MCF 10A (cell line): ENCODE measurements at regions not wholly inside any gene's neighbourhood (a gene's known extent, or its start where the extent isn't known, plus 50 kb on each side); places are given as distances from the start of the nearest gene placed in this dataset.

Source experiments
- BruUV-seq: library from RNA; stranded (reverse); fragments of 400-500 nt; replicated peaks from 2 replicates; lab custom pipeline; 2021; lab: Mats Ljungman, UMichigan
- CTCF ChIA-PET: fragments of 300-600 bp; sonication (Branson Sonifier 250); formaldehyde crosslinking; extraction: SDS; loops from one replicate; lab custom pipeline; 2021; ENCODE audit warnings: antibody characterized with exemption, inconsistent platforms; lab: Yijun Ruan, JAX
- POLR2A ChIA-PET: fragments of 300-600, 350-650 bp; sonication (Branson Sonifier 250); formaldehyde crosslinking; extraction: SDS; loops from one replicate; lab custom pipeline; 2020; ENCODE audit warnings: antibody characterized with exemption, inconsistent platforms; lab: Yijun Ruan, JAX
- DNase-seq: peaks from one replicate; pipeline ENCODE4 v3.0.0-alpha.2; 2018; ENCODE audit not compliant: unreplicated experiment
- H3K27ac Mint-ChIP-seq: one replicate; pipeline ENCODE4 v1.8.0; 2022; ENCODE audit warnings: mild to moderate bottlenecking, low read depth, mixed read lengths; ENCODE audit not compliant: unreplicated experiment
- H3K27me3 Mint-ChIP-seq: one replicate; pipeline ENCODE4 v1.8.0; 2022; ENCODE audit warnings: mixed read lengths; ENCODE audit not compliant: insufficient read depth, unreplicated experiment
- H3K36me3 Mint-ChIP-seq: one replicate; pipeline ENCODE4 v1.8.0; 2022; ENCODE audit warnings: mild to moderate bottlenecking, moderate library complexity, mixed read lengths; ENCODE audit not compliant: insufficient read depth, unreplicated experiment
- H3K4me1 Mint-ChIP-seq: one replicate; pipeline ENCODE4 v1.8.0; 2022; ENCODE audit warnings: mixed read lengths; ENCODE audit not compliant: insufficient read depth, unreplicated experiment
- H3K4me3 Mint-ChIP-seq: one replicate; pipeline ENCODE4 v1.8.0; 2022; ENCODE audit warnings: mild to moderate bottlenecking, moderate library complexity, mixed read lengths; ENCODE audit not compliant: unreplicated experiment
- H3K9me3 Mint-ChIP-seq: one replicate; pipeline ENCODE4 v1.8.0; 2022; ENCODE audit warnings: mixed read lengths; ENCODE audit not compliant: unreplicated experiment
- intact Hi-C: fragments of 100-400 bp; cut with micrococcal nuclease; formaldehyde crosslinking; loops from 2 replicates; pipeline ENCODE4 v1.14.1; 2022
- TF ChIP-seq, protein P1 (sequence below): fragments of 200-600 bp; IDR thresholded peaks from one replicate; pipeline ENCODE4 v1.8.0; 2022; ENCODE audit warnings: antibody characterized with exemption, mild to moderate bottlenecking; ENCODE audit not compliant: unreplicated experiment

DNA sequence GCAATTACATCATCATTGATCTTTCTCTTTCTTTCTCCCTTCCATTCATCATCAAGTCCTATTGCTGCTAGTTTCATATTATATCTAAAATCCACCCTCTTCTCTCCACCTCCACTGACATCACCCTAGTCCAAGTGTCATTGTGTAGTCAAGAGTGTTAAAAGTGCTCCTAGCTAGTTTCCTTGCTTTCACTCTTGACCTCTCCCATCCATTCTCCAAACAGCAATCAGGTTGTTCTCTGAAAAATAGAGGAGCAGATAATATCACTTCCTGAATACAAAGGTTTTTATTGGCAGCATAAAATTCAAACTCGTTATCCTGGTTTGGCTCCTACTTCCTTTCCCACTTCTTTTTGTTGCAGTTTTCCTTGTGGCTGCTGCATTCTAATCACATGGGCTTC is 61.6 kb upstream of the PHF14 start:
- TF ChIP-seq, protein P1, sequence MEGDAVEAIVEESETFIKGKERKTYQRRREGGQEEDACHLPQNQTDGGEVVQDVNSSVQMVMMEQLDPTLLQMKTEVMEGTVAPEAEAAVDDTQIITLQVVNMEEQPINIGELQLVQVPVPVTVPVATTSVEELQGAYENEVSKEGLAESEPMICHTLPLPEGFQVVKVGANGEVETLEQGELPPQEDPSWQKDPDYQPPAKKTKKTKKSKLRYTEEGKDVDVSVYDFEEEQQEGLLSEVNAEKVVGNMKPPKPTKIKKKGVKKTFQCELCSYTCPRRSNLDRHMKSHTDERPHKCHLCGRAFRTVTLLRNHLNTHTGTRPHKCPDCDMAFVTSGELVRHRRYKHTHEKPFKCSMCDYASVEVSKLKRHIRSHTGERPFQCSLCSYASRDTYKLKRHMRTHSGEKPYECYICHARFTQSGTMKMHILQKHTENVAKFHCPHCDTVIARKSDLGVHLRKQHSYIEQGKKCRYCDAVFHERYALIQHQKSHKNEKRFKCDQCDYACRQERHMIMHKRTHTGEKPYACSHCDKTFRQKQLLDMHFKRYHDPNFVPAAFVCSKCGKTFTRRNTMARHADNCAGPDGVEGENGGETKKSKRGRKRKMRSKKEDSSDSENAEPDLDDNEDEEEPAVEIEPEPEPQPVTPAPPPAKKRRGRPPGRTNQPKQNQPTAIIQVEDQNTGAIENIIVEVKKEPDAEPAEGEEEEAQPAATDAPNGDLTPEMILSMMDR, result no peak
- BruUV-seq, result no TSS peak
- Mint-ChIP-seq H3K4me1 (no peaks in the 10 kb centered on the region), H3K4me3 (no peak overlapping the region), H3K9me3 (peaks cover 5% of the 10 kb centered on the region), H3K27me3 (no peaks in the 10 kb centered on the region), H3K27ac (no peak overlapping the region), H3K36me3 (no peaks in the 10 kb centered on the region)
- no peak for DNase-seq
- CTCF ChIA-PET, result no interaction called here
- POLR2A ChIA-PET, result interaction anchor here (0.9 kb wide), 1 partner anchor 13 kb away, joined by 4 read pairs; no protein-coding TSS in a partner anchor
- intact Hi-C loops, result no loop called here

GRCh38 chr7:10913457-10913856 is 60.2 kb upstream of the PHF14 start:
- no peaks in the 10 kb centered on the region for H3K27me3 Mint-ChIP-seq
- ChIA-PET CTCF (no interaction called here), POLR2A (no interaction called here)
- no peak for DNase-seq
- peaks cover 6% of the 10 kb centered on the region for H3K36me3 Mint-ChIP-seq
- no peaks in the 10 kb centered on the region for H3K4me1 Mint-ChIP-seq
- intact Hi-C loops, result no loop called here
- TF ChIP-seq, protein P1, result no peak
- H3K4me3 Mint-ChIP-seq, result no peak overlapping the region
- H3K27ac Mint-ChIP-seq, result no peak overlapping the region
- BruUV-seq, result no TSS peak
- peaks cover 5% of the 10 kb centered on the region for H3K9me3 Mint-ChIP-seq

GRCh38 chr7:10918093-10918590 is 55.5 kb upstream of the PHF14 start:
- no peak overlapping the region for H3K4me3 Mint-ChIP-seq
- POLR2A ChIA-PET, result interaction anchor here (1.0 kb wide), 1 partner anchor 23 kb away, joined by 3 read pairs; no protein-coding TSS in a partner anchor
- no peaks in the 10 kb centered on the region for H3K4me1 Mint-ChIP-seq
- no TSS peak for BruUV-seq
- intact Hi-C loops, result no loop called here
- H3K9me3 Mint-ChIP-seq, result no peaks in the 10 kb centered on the region
- no peak overlapping the region for H3K27ac Mint-ChIP-seq
- DNase-seq, result no peak
- no peaks in the 10 kb centered on the region for H3K27me3 Mint-ChIP-seq
- CTCF ChIA-PET, result interaction anchor here (0.9 to 1.7 kb wide), 3 partner anchors 12 to 29 kb away, joined by 3 to 5 read pairs (median 3); no protein-coding TSS in a partner anchor
- TF ChIP-seq, protein P1, result no peak
- peaks cover 6% of the 10 kb centered on the region for H3K36me3 Mint-ChIP-seq

DNA sequence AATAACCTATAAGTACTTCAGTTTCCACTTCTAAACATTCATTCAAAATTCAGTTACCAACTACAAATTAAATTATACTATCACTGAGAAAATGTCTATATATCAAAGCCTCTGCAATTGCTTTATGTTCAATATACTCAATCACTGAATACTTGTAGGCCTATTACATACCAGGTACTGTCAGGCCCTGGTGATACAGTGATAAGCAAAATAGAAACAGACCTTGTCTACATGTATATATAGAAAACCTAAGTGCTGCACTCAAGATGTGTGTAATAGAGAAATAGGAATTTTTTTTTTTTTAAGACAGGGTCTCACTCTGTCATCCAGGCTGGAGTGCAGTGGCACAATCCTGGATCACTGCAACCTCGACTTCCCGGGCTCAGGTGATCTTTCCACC is 53.7 kb upstream of the PHF14 start:
- DNase-seq, result no peak
- BruUV-seq, result no TSS peak
- H3K4me1 Mint-ChIP-seq, result no peaks in the 10 kb centered on the region
- H3K9me3 Mint-ChIP-seq, result no peaks in the 10 kb centered on the region
- intact Hi-C loops, result no loop called here
- ChIA-PET POLR2A (no interaction called here), CTCF (interaction anchor here (0.5 to 0.6 kb wide), 2 partner anchors 424 to 928 kb away, joined by 3 read pairs; no protein-coding TSS in a partner anchor)
- peaks cover 6% of the 10 kb centered on the region for H3K36me3 Mint-ChIP-seq
- H3K27ac Mint-ChIP-seq, result no peak overlapping the region
- no peak overlapping the region for H3K4me3 Mint-ChIP-seq
- TF ChIP-seq, protein P1, result no peak
- no peaks in the 10 kb centered on the region for H3K27me3 Mint-ChIP-seq
